ENCODE measurements at regions not wholly inside any gene's neighbourhood (a gene's known extent, or its start where the extent isn't known, plus 50 kb on each side); places are given as distances from the start of the nearest gene placed in this dataset.

GRCh38 chr11:13152264-13152663 lies 125.3 kb upstream of the BMAL1 start:
- H3K4me3 ChIP-seq (ENCODE audit: low read depth in 2 of 2, low read length in 1 of 2) = no peak overlapping the region
- no peaks in the 10 kb centered on the region for H3K9me2 ChIP-seq
- no peak overlapping the region for H3K27ac ChIP-seq (ENCODE audit: low read depth in 2 of 2, low read length in 1 of 2)
- H3F3A ChIP-seq (replicated peaks; ENCODE audit: insufficient read depth) = no peaks in the 10 kb centered on the region
- H4K20me1 ChIP-seq (ENCODE audit: insufficient read depth) = no peaks in the 10 kb centered on the region
- H3K9ac ChIP-seq = no peak overlapping the region
- WGBS (ENCODE audit: low lambda C conversion rate) = 57% methylated on average over 6 of the region's 6 CpGs
- POLR2A ChIA-PET = no interaction called here
- no peak for DNase-seq
- H3K9me3 ChIP-seq = peaks cover 5% of the 10 kb centered on the region; the same call in 1 of the 2 replicates
- H2AFZ ChIP-seq (ENCODE audit: low read depth) = no peak overlapping the region
- H3K4me1 ChIP-seq (ENCODE audit: control insufficient read depth in 1 of 2, insufficient read depth in 2 of 2, low read depth in 1 of 2, low read length in 1 of 2) = no peaks in the 10 kb centered on the region
- no peak overlapping the region for H3K4me2 ChIP-seq
- H3K36me3 ChIP-seq (replicated peaks in 1 of 2; ENCODE audit: control insufficient read depth in 1 of 2, insufficient read depth in 2 of 2, low read length in 1 of 2) = no peaks in the 10 kb centered on the region
- CTCF ChIA-PET = interaction anchor here (0.6 to 5.4 kb wide), 6 partner anchors 169 to 1096 kb away, joined by 3 to 51 read pairs (median 4); no protein-coding TSS in a partner anchor
- no peaks in the 10 kb centered on the region; the same call in 1 of the 2 replicates for H3K27me3 ChIP-seq (ENCODE audit: insufficient read depth)
- no peaks in the 10 kb centered on the region for H3K79me2 ChIP-seq (ENCODE audit: insufficient read depth)
- TF ChIP-seq USF2 (IDR thresholded peaks at IDR 0.05; ENCODE audit: borderline replicate concordance, low read depth, low read length) = no peak
- no peak for TF ChIP-seq MXI1 (IDR thresholded peaks at IDR 0.05; ENCODE audit: low read depth, low read length)
- TF ChIP-seq REST (IDR thresholded peaks at IDR 0.05; ENCODE audit: low read depth, low read length) = no peak
- no peak for TF ChIP-seq FOXJ3 (CRISPR knock-in tag; IDR thresholded peaks at IDR 0.05)
- no peak for TF ChIP-seq TEAD4 (IDR thresholded peaks at IDR 0.05; ENCODE audit: borderline replicate concordance, insufficient read depth)
- no peak for TF ChIP-seq RXRA (IDR thresholded peaks at IDR 0.05; ENCODE audit: borderline replicate concordance, low read depth)
- TF ChIP-seq FOXM1 (IDR thresholded peaks at IDR 0.05; ENCODE audit: low read depth) = no peak
- TF ChIP-seq NFIC (IDR thresholded peaks at IDR 0.05; ENCODE audit: borderline replicate concordance) = no peak
- TF ChIP-seq EP300 (IDR thresholded peaks at IDR 0.05; ENCODE audit: borderline replicate concordance in 1 of 2, low read depth in 1 of 2, low read length in 1 of 2) = no peak
- no peak for TF ChIP-seq SIN3A (IDR thresholded peaks at IDR 0.05; ENCODE audit: borderline replicate concordance, low read depth, low read length)
- no peak for TF ChIP-seq JUND (IDR thresholded peaks at IDR 0.05)
- no peak for TF ChIP-seq ELF1 (IDR thresholded peaks at IDR 0.05)
- TF ChIP-seq POLR2AphosphoS5 (IDR thresholded peaks at IDR 0.05; ENCODE audit: low read depth, low read length) = no peak
- no peak for TF ChIP-seq CTCF (IDR thresholded peaks at IDR 0.05)
- no peak for TF ChIP-seq RFX5 (IDR thresholded peaks at IDR 0.05; ENCODE audit: low read length)
- no peak for TF ChIP-seq ZBTB33 (IDR thresholded peaks at IDR 0.05; ENCODE audit: borderline replicate concordance, low read depth)
- no peak for TF ChIP-seq MEF2A (IDR thresholded peaks at IDR 0.05; ENCODE audit: borderline replicate concordance, low read depth)
- TF ChIP-seq GATA2 (CRISPR knock-in tag; IDR thresholded peaks at IDR 0.05) = no peak
- no peak for TF ChIP-seq SMC3 (IDR thresholded peaks at IDR 0.05; ENCODE audit: low read depth, low read length)
- no peak for TF ChIP-seq TAF1 (IDR thresholded peaks at IDR 0.05; ENCODE audit: borderline replicate concordance, low read depth, low read length)

All from SK-N-SH (cell line).